C1 segment of cervical spinal cord (tissue), 14 donors: ENCODE measurements at regions not wholly inside any gene's neighbourhood (a gene's known extent, or its start where the extent isn't known, plus 50 kb on each side); places are given as distances from the start of the nearest gene placed in this dataset.
A peak's percentile ranks its signal among the peaks of the same experiment; 100 is the strongest.

Source experiments
- DNase-seq, 14 donors: peaks; one replicate each; lab custom pipeline; 2025; lab: John Stamatoyannopoulos, UW

DNA sequence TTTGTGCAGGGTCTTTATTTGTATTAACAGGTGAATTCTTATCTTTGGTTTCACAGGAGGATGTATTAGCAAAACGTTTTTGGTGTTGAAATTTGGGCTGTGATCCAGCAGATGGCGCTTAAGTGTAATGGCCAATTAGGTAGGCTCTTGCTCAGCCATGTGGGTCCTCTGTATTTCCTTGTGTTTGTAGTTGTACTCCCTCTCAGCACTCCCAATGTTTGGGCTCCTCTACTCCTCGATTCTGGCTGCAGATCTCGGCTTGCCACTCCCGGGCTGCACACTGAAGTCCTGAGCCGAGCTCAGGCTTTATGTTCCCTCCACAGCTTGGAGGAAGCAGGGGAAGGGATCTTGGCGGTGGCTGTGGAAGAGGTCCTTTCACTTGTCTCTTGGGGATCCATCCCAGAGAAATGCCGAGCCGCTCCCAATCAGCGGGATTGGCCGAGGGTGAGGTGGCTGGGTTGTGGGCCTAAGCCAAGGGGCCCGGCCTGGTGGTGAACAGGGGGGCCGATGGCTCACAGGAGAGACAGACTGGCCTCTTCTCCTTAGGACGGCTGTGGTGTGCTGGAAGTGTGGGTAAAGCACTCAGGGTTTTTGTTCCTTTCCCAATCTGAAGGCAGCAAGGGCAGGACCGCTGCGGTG lies 133.7 kb downstream of the AEBP2 start:
- no peak for DNase-seq

DNA sequence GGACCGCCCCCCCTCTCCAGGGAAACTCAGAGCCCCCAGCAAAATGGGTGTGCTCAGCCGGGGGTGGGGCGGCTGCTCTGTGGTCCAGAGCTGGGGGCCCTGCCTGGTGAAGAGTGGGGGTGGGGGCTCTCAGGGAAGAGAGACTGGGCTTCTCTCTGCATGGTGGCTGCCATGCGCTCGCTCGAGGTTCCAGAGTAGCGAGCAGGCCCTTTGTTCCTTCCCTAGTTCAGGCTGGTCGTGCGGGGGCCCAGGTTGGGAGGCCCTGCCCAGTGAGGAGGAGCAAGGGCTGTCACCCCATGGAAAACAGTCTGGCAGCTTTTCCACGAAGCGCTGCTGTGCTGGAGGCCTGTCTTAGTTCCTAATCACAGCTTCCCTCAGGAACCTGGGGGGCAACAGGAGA lies 134.6 kb downstream of the AEBP2 start:
- DNase-seq, result no peak

GRCh38 chr12:19574601-19575000 lies 135.3 kb downstream of the AEBP2 start:
- no peak for DNase-seq

DNA sequence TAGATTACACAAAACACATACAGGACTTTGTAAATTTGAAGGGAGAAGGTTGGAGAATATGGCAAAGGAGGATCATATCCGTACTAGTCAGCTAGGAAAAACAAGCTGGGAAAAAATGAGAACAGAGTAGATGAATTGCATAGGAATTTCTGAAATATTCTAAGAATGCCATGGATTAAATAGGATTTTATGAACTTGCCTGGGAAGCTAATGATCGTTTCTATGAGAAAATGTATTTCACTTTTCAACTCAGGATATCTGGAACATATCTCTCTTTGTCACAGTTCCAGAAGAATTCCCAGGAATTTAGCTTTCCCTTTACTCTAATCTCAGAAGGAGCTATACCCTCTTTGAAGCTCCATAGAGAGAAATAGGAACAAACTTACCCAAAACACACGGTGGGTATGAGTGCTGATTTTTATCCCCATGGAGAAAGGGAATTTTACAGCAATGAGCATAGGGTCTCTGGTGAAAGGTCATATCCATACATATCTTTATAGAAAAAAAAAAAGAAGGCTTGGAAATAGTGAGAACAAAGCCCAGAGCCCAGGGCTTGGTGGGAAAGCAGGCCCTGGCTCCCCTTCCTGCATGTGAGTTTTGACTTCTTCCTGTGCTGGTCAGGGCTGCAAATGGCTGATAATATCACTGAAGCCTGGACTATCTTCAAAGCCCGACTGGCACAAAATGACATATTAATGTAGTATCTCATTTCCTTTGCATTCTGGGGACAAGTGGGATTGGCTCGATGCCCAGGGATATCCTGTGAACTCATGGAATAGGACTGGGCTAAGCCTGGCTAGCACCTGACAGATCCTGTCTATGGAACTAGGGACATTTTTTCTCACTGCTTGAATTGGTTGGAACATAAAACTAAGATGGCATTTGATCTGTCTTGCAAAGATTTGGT lies 136.3 kb downstream of the AEBP2 start:
- peak in 1 of 14 donors; percentile 40 for DNase-seq

DNA sequence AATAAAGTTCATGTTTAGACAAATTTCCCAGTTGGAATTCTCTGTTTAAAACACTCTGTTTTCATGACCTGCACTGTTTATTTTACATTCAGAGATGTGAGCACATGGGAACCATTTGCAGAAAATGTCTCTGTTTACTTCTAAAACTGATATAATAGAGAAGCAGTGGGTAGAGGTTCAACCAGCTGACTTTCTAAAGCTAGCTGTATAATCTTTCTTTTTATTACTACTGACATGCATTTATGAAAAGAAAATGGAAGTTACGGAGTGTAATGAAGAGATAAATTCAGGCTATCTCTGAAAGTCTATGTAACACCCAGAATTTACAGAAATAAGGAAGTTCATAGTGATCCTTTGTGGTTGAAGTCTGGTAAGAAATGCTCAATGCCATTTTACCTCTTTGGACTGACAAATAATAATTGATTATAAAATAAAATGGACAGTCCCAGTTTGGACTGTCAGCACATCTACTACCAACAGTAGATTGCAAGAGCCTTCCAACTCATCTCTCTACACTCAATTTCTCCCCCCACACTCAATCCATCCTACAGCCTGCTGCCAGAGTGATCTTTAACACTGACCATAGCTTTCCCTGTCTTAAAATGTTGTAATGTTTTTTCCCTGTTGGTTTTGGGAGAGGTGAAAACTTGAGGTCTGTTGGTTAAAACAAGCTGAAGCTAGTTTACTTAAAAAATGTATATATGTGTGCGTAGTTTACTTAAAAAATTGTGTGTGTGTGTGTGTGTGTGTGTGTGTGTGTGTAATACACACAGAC lies 137.4 kb downstream of the AEBP2 start:
- no peak for DNase-seq

GRCh38 chr12:19577281-19577530 lies 137.9 kb downstream of the AEBP2 start:
- no peak for DNase-seq

GRCh38 chr12:19584732-19585131 lies 145.4 kb downstream of the AEBP2 start:
- no peak for DNase-seq

DNA sequence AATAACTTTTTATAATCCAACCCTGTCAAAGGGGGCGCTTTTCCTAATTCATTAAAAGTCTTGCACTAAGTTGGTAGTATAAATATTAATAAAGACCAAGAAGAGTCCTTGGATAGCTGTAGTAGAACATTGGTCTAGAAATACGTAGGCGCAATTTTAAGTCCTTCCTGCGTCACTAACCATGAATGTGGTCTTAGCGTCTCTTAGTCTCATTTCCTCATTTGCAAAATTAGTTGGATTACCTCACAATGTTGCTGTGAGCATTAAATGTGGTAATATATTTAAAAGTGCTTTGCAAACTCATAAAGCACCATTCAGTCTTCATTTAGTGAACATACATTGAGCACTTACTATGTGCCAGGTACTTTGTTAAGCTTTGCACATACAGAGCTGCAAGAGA lies 149.7 kb downstream of the AEBP2 start:
- DNase-seq, result no peak

- DNase-seq, result no peak
Observed at GRCh38 chr12:19591951-19592350, 152.7 kb downstream of the AEBP2 start.

DNA sequence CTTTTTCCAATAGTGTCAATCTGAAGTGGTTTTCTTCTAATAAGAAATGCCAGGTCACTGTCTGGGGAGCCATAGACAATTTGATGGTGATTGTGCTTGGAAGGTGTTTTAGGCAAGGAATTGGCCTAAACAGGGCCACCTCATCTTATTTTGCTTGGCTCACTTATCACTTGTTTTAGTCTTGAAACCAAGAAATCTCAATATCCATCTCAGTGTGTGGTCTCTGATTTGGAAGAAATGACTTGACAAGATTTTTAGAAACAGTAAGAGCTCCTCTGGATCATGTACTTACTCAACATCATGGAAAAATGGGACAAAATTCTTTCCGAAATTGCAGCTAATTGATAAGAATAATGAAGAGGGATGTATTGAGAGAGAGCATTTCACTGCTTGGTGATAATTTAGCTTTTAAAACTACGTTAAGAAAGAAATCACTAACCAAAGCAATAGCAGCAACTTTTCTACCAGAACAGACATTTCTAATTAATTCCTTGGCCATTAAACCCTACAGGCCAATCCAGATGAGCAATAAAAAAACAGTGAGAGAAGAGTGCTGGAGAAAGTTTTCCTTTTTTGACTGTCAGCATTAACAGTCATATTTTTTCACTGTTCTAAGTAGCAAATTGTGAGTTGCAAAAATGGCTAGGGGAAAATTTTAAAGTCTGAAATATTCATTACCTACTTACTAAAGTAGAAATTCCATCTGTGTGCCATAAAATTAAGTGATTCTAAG lies 157.3 kb downstream of the AEBP2 start:
- DNase-seq, result no peak

DNA sequence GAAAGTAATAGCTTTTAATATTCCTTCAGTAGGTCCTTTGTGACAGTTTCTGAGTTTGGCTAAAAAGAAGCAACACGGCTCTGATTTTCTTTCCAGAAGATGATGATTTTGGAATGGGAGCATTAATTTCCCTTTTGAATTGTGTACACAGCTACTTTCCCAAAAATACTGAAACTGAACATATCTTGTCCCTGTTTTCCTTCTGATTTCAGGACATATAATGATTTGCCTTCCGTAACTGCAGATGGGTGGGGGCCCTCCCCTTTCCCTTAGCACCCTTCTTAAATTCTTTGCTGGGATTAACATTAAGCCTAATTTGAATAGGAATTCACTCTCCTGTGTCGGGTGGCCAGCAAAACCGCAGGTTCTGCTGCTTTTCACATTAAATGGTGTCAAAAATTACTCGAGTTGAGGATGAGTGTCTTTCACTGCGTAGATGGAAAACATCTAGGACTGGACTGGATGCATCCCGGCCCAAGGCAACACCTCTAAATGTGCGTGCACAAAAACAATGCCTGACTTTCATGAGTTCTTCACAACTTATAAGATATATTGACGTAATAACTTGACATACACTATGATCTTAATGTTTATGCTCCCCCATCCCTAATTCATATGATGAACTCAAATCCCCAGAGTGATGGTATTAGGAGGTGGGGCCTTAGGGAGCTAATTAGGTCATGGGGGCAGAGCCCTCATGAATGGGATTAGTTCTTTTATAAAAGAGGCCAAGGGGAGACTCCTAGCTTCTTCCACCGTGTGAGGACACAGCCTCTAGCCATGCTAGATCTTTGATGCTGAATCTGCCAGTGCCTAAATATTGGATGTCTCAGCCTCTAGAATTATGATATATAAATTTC lies 158.1 kb downstream of the AEBP2 start:
- no peak for DNase-seq

- no peak for DNase-seq
Observed at GRCh38 chr12:19605720-19606119, 166.4 kb downstream of the AEBP2 start.

DNA sequence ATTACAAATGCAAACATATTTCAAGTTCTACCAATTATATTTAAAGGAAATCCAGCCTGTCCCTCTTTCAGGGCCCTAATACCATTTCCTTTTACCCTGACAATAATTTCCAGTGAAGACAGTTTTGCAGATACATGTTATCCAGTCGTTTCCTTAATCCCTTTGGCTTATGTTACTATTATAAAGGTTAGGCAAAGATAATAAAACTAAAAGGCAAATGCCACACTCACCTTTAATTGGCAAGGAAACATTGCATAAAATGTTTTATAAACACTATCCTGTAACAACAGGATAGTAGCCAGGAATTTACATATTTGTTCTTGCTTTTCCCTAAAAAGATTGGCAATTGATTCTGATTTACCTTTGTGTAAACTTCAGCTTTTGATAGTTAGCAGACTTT lies 168.7 kb downstream of the AEBP2 start:
- DNase-seq, result no peak

DNA sequence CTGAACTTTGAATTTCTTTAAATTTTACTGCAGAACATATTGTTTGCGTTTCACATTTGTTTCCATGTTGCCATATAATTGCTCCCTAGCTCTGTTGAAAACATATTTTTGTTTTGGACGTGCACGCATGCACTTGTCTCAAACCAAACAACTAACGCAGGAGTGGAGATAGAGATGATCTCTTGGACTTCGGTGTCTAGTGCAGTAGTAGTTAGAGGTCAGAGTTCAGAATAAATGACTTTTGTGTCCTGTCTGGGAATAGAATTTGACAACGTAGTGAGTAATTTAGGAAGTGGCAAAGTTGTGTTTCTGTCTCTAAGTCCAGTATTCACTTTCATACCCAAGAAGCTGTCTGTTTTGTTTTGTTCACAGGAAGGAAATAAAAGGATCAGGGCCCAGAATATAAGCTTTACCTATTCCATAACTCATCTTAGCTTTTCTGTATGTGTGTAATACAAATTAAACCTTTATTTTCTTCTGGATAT lies 173.8 kb downstream of the AEBP2 start:
- DNase-seq, result no peak

DNA sequence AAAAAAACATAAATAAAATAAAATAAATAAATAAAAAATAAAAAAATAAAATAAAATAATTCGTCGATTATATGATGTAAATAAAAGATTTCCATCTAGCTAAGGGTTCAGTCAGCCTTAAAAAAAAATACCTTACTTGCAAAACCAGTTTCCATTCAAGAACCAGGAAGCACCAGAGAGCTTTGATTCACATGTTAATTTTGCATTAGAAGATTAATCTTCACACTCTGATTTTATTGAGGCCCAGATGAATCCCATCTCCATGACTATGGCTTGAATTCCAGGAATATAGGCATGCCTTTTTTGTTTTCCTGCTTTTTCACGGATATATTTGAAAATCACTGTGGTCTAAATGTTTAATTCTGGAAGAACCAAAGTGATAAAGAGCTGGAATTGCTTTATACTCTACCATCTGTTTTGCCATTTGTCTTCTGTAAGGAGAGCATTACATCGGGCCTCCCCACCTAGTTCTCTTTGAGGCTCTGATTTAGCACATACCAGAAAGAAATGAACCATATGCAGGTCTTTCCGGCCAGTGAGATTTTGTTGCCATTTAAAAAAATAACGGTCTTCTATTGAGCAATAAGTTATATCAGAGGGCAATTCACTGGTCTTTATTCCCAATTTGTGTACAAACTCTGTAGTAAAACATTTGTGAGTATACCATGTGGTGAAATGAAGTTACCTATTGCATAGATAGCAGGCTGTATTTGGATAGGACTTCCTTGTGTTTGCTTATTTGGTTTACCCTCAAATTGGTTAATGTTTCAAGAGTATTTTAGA lies 175.5 kb downstream of the AEBP2 start:
- DNase-seq, result peak in 1 of 14 donors; percentile 37

DNA sequence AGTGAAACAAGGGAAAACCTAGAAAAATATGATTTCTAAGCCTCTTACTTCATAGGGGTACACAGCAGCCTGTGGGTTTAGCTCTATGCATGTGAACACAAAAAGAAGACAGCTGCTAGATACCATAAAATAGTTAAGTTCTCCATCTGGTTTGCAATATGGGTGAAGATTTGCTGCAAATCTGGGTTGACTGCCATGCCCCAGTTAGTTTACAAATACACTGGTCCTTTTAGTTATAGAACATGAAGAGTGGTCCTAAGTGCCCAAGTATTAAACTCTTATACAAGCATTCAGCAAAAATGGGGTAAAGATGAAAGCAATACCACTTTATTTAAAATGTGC lies 176.1 kb downstream of the AEBP2 start:
- no peak for DNase-seq

DNA sequence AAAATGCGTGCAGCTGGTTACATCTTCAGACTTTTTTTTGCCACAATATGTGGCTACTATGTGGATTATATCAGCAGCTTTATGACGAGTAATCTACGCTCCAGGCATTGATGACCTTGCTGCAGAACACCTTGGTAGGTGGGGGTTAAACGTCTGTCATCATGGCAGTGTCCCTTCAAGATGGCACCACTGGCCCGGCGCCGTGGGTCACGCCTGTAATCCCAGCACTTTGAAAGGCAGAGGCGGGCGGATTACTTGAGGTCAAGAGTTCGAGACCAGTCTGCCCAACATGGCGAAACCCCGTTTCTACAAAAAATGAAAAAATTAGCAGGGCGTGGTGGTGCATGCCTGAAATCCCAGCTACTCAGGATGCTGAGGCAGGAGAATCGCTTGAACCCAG lies 177.5 kb downstream of the AEBP2 start:
- no peak for DNase-seq

DNA sequence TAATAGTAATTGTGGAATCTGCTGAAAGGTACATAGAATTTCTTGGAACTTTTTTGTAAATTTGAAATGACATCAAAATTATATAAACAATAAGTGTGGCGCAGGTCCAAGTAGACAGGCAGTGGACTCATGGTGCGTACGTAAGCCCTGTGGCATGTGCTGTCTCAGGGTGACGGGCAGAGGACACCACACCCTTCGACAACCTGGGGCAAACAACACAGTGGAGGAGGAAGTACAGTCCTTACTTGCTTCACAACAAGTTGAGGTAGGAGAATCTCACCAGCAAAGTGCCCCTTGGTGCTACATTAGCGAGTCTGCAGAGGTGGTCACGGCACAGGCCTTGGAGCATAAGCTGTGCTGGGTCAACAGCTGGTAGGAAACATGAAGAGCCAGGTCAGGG lies 180.9 kb downstream of the AEBP2 start:
- DNase-seq, result no peak

- DNase-seq, result no peak
Observed at GRCh38 chr12:19623751-19624399, 184.6 kb downstream of the AEBP2 start.

DNA sequence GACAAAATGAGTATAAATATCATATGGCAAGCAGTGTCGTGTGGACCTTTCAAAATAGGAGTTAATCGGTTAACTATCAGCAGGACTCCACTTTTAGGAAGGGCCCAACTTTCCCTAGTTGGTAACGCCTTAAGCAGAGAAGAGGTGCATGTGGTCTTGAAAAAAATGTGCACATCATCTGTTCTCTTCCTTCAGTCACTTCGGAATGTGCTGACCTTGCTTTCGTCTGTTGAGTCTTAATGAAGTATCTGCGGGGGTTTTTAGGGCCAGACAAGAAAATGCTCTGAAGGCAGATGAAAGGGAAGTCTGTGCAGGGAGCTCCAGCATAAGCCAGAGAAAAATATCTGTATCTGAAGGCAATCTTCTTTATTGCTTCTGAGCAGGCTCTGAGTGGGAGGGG lies 185.2 kb downstream of the AEBP2 start:
- no peak for DNase-seq
